RWPE2 (cell line): ENCODE measurements at regions not wholly inside any gene's neighbourhood (a gene's known extent, or its start where the extent isn't known, plus 50 kb on each side); places are given as distances from the start of the nearest gene placed in this dataset.

Source experiments
- ATAC-seq: fragments of 200-7000 bp; cut with Tn5 transposase; 3 replicates; pipeline ENCODE4 v1.9.1; 2021; ENCODE audit warnings: low read depth
- DNase-seq: peaks from one replicate; pipeline ENCODE4 v3.0.0-alpha.2; 2020; ENCODE audit warnings: low spot score
- H3K27ac ChIP-seq: fragments of 450-650 bp; 2 replicates; pipeline ENCODE4 v1.5.1; 2017; ENCODE audit warnings: mild to moderate bottlenecking; ENCODE audit not compliant: poor library complexity, severe bottlenecking
- H3K27me3 ChIP-seq: fragments of 250-450 bp; sonication (Bioruptor Pico); 2 replicates; pipeline ENCODE4 v1.5.1; 2021; ENCODE audit warnings: mild to moderate bottlenecking, moderate library complexity; ENCODE audit not compliant: insufficient read depth, poor library complexity, severe bottlenecking
- H3K36me3 ChIP-seq: fragments of 250-450 bp; sonication (Bioruptor Pico); 2 replicates; pipeline ENCODE4 v1.5.1; 2020; ENCODE audit warnings: low read depth, mild to moderate bottlenecking, moderate library complexity
- H3K4me1 ChIP-seq: fragments of 250-450 bp; sonication (Bioruptor Pico); 2 replicates; pipeline ENCODE4 v1.5.1; 2021; ENCODE audit warnings: mild to moderate bottlenecking, moderate library complexity; ENCODE audit not compliant: insufficient read depth, poor library complexity, severe bottlenecking
- H3K4me3 ChIP-seq: fragments of 250-450 bp; sonication (Bioruptor Pico); 2 replicates; pipeline ENCODE4 v1.5.1; 2021; ENCODE audit warnings: mild to moderate bottlenecking, moderate library complexity; ENCODE audit not compliant: severe bottlenecking
- H3K9me3 ChIP-seq: fragments of 250-450 bp; sonication (Bioruptor Pico); 2 replicates; pipeline ENCODE4 v1.5.1; 2021; ENCODE audit warnings: mild to moderate bottlenecking, moderate library complexity; ENCODE audit not compliant: severe bottlenecking
- CTCF ChIP-seq: fragments of 450-650 bp; IDR thresholded peaks from one replicate; pipeline ENCODE4 v1.5.1; 2017; ENCODE audit warnings: mild to moderate bottlenecking, moderate library complexity; ENCODE audit not compliant: poor library complexity, severe bottlenecking

GRCh38 chr5:24804221-24804681, 159.5 kb upstream of the CDH10 start:
- Histone ChIP-seq H3K27me3 (no peaks in the 10 kb centered on the region), H3K36me3 (no peaks in the 10 kb centered on the region), H3K4me1 (peaks cover 6% of the 10 kb centered on the region), H3K9me3 (no peaks in the 10 kb centered on the region), H3K27ac (peak overlapping the region; percentile 12), H3K4me3 (no peak overlapping the region)
- DNase-seq = no peak
- ATAC-seq = peak; percentile 78
- TF ChIP-seq CTCF = no peak

- no peak for ATAC-seq
- no peak for TF ChIP-seq CTCF
- no peak for DNase-seq
Measured at GRCh38 chr5:24791326-24791725, 146.5 kb upstream of the CDH10 start.

DNA sequence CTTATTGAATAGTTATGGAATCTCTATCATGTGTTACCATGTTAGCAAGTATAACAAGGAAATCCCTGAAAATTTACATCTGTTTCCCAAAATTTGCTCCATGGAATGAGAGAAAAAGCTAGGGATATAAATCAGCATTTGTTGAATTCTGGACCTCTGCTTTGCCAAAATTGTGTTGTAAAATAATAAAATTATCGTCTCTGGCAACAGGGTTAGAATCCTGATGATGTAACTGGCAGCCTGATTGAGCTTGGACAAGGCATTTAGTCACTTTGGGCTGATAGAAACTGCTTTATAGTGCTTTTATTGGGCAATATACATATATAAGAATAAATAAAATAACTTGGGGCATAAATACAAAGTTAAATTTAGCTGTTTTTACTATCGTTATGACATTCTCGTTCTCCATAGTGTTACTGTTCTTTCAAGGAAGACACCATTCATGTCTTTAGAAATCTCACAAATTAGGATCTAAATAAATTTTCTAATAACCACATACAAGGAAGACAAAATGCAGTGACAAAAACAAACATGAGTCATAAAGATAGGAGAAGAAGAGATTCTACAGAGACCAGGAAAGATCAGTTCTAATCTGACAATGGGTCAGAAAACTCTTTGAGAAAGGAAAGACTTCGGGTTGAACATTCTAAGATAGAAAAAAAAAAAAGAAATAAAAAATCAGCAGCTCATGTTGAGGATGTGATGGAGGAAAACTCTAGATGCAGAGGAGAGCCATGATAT, 145.0 kb upstream of the CDH10 start:
- H3K27ac ChIP-seq = peak overlapping the region; percentile 78
- peaks cover 26% of the 10 kb centered on the region for H3K4me1 ChIP-seq
- no peak overlapping the region for H3K4me3 ChIP-seq
- H3K27me3 ChIP-seq = no peaks in the 10 kb centered on the region
- ATAC-seq (no peak), DNase-seq (no peak)
- TF ChIP-seq CTCF = no peak
- no peaks in the 10 kb centered on the region for H3K36me3 ChIP-seq
- no peaks in the 10 kb centered on the region for H3K9me3 ChIP-seq

More at GRCh38 chr5:24791326-24791725, 146.5 kb upstream of the CDH10 start:
- Histone ChIP-seq H3K4me3 (no peak overlapping the region), H3K27ac (no peak overlapping the region), H3K36me3 (no peaks in the 10 kb centered on the region), H3K4me1 (peaks cover 26% of the 10 kb centered on the region), H3K27me3 (no peaks in the 10 kb centered on the region), H3K9me3 (peaks cover 1% of the 10 kb centered on the region)

GRCh38 chr5:24788829-24789514, 144.2 kb upstream of the CDH10 start:
- Histone ChIP-seq H3K36me3 (no peaks in the 10 kb centered on the region), H3K4me1 (peaks cover 26% of the 10 kb centered on the region), H3K9me3 (no peaks in the 10 kb centered on the region), H3K27ac (peak overlapping the region; percentile 78), H3K27me3 (no peaks in the 10 kb centered on the region), H3K4me3 (no peak overlapping the region)
- DNase-seq = no peak
- peak; percentile 95 for ATAC-seq
- no peak for TF ChIP-seq CTCF

GRCh38 chr5:24786108-24786507, 141.3 kb upstream of the CDH10 start:
- H3K4me1 ChIP-seq = peaks cover 24% of the 10 kb centered on the region
- no peak overlapping the region for H3K4me3 ChIP-seq
- DNase-seq = no peak
- H3K36me3 ChIP-seq = no peaks in the 10 kb centered on the region
- no peak for ATAC-seq
- no peaks in the 10 kb centered on the region for H3K9me3 ChIP-seq
- TF ChIP-seq CTCF = no peak
- H3K27me3 ChIP-seq = no peaks in the 10 kb centered on the region
- no peak overlapping the region for H3K27ac ChIP-seq
